Muscle of leg (tissue), 3 donors: ENCODE measurements at regions not wholly inside any gene's neighbourhood (a gene's known extent, or its start where the extent isn't known, plus 50 kb on each side); places are given as distances from the start of the nearest gene placed in this dataset.

ENCODE experiments used
- DNase-seq: peaks from one replicate; pipeline ENCODE4 v3.0.0; 2013
- H3K27ac ChIP-seq: one replicate; pipeline ENCODE4 v1.5.1; 2013; ENCODE audit warnings: mild to moderate bottlenecking, low read length, control low read depth
- H3K27me3 ChIP-seq: one replicate; pipeline ENCODE4 v1.6.1; 2013; ENCODE audit warnings: low read length; ENCODE audit not compliant: control insufficient read depth, insufficient read depth
- H3K36me3 ChIP-seq: one replicate; pipeline ENCODE4 v1.6.1; 2013; ENCODE audit warnings: low read length; ENCODE audit not compliant: control insufficient read depth, insufficient read depth
- H3K4me1 ChIP-seq: one replicate; pipeline ENCODE4 v1.6.1; 2013; ENCODE audit warnings: low read length; ENCODE audit not compliant: control insufficient read depth, insufficient read depth
- H3K4me3 ChIP-seq: one replicate; pipeline ENCODE4 v1.5.1; 2013; ENCODE audit warnings: low read length, control low read depth
- H3K9me3 ChIP-seq: replicated peaks from 2 replicates; pipeline ENCODE4 v1.6.1; 2013; ENCODE audit warnings: low read depth, low read length; ENCODE audit not compliant: control insufficient read depth
- WGBS: methylation state at CpG from one replicate; pipeline ENCODE4 v1.1.5; 2013; ENCODE audit warnings: missing lambda C conversion rate; ENCODE audit not compliant: insufficient coverage; 5-methylcytosine and 5-hydroxymethylcytosine counted together

DNA sequence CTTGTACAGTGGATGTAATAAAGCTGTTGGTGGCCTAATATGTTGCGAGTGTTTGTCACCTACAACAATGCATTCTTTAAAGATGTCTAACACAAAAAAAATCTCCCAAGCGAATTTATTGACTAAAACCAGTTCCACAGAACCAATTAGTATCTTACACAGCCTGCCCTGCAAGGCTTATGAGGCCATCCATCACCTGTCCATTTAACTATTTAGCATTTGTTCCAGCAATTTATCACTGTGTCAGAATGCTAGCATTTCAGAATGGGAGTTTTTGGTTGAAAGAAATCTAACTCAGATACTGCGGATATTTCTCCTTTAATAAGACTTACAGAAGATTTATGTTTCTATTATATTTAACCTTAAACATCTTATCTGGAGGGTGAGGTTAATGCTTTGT is 831.1 kb upstream of the PRMT6 start:
- DNase-seq: no peak
- WGBS: 31% methylated on average over 2 of the region's 3 CpGs
- no peaks in the 10 kb centered on the region for H3K9me3 ChIP-seq
- no peak overlapping the region for H3K4me3 ChIP-seq
- H3K4me1 ChIP-seq: no peaks in the 10 kb centered on the region
- H3K36me3 ChIP-seq: no peaks in the 10 kb centered on the region
- no peak overlapping the region for H3K27ac ChIP-seq
- H3K27me3 ChIP-seq: no peaks in the 10 kb centered on the region

DNA sequence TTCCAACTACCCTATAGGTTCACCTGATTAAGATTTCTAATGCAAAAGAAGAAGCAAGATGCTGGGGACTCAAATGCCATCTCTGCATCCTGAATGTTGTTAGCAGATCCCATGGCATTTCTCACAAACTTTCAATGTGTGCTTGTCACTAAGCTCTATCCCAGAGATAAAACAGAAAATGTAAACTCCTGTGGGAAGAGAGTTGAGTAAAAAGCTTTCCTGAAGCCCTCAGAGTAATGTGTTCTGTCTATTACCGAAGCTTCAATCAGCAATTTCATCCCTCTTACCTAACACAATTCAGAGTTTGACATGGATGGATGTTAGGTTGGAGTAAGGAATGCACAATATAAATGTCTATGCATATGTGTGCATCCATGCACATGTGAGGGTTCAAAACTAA is 829.9 kb upstream of the PRMT6 start:
- WGBS: no CpG with 5 or more reads among the region's 1 CpG
- DNase-seq: no peak
- Histone ChIP-seq H3K4me1 (no peaks in the 10 kb centered on the region), H3K36me3 (no peaks in the 10 kb centered on the region), H3K9me3 (no peaks in the 10 kb centered on the region), H3K27ac (no peak overlapping the region), H3K4me3 (no peak overlapping the region), H3K27me3 (no peaks in the 10 kb centered on the region)

DNA sequence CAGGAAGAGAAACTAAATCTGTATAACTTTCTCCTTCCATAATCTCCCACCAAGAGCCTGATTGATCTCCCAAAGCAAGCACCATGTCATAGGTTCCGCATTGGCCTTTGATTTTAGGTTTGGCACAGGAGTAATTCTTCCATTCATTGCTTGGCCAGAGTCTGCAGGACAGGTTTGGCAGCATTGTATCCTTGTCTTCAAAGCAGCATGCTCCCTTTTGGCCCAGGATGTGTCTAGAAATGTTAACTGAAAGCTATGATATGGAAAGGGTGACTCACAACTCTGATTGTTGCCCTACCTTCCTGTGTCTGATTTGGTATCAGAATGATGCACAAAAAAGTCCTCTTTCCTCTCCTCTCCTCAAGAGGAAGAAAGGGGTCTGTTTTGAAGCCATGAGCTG is 824.3 kb upstream of the PRMT6 start:
- no peaks in the 10 kb centered on the region for H3K4me1 ChIP-seq
- peak; percentile 13 for DNase-seq
- no peaks in the 10 kb centered on the region for H3K36me3 ChIP-seq
- no peaks in the 10 kb centered on the region for H3K9me3 ChIP-seq
- no peaks in the 10 kb centered on the region for H3K27me3 ChIP-seq
- no peak overlapping the region for H3K4me3 ChIP-seq
- no CpG with 5 or more reads among the region's 1 CpG for WGBS
- no peak overlapping the region for H3K27ac ChIP-seq

DNA sequence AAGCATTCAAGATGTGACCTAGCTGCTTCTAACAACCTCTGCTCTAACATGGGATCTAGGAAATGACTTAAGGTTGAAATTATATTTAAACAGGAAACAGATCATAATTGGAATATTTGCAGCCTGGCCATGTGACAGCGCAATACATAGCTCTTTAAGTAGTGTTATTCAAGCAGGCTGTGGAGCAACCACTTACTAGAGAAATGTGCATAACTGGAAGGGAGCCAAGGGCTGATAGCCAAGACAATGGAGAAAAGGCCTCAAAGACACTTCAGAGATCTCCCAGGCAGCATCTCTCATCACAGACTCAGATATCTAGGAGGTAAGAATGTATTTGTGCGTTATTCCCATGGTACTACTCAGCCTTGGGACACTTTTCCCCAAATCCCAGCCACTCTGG is 823.0 kb upstream of the PRMT6 start:
- DNase-seq: peak; percentile 18
- Histone ChIP-seq H3K36me3 (no peaks in the 10 kb centered on the region), H3K27me3 (no peaks in the 10 kb centered on the region)

DNA sequence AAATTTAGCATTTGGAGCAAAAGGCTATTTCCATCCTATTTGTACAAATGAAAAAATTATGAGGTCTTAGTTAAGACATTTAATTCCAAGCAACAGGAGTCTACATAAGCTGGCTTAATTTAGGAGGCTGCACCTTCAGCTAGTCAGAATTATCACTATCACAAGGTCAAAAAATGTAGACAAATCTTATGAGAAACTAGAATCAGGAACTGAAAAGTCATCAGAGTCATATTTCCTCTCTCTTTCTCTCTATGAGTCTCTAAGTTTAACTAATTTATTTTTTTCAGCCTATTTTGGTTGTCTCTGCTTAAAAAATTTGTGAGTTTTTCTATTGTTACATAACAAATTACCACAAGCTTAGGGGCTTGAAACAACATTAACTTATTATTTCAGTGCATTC is 807.1 kb upstream of the PRMT6 start:
- H3K9me3 ChIP-seq: no peaks in the 10 kb centered on the region
- H3K36me3 ChIP-seq: no peaks in the 10 kb centered on the region
- no peaks in the 10 kb centered on the region for H3K27me3 ChIP-seq
- H3K4me3 ChIP-seq: no peak overlapping the region
- H3K4me1 ChIP-seq: no peaks in the 10 kb centered on the region
- DNase-seq: no peak
- H3K27ac ChIP-seq: no peak overlapping the region

More for the DNA sequence above, 823.0 kb upstream of the PRMT6 start:
- no peak overlapping the region for H3K4me3 ChIP-seq
- no CpG with 5 or more reads among the region's 2 CpGs for WGBS
- no peaks in the 10 kb centered on the region for H3K9me3 ChIP-seq
- no peaks in the 10 kb centered on the region for H3K4me1 ChIP-seq
- no peak overlapping the region for H3K27ac ChIP-seq

DNA sequence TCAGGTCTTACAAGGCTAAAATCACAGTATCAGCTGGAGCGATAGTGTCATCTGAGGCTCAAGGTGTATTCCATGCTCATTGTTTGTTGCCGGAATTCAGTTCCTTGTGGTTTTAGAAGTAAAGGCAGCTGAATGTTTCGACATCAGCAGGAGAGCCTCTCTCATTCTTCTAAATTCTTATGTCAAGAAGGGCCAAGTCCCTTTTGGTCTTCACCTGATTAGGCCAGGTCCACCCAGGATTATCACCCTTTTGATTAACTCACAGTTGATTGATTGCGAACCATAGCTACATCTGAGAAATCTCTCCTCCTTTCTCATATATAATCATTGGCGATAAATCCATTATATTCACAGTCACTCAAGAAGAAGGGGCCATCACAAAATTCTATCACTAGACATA is 806.7 kb upstream of the PRMT6 start:
- no peak for DNase-seq
- no peaks in the 10 kb centered on the region for H3K36me3 ChIP-seq
- no peak overlapping the region for H3K27ac ChIP-seq
- no peaks in the 10 kb centered on the region for H3K9me3 ChIP-seq
- H3K4me3 ChIP-seq: no peak overlapping the region
- H3K4me1 ChIP-seq: no peaks in the 10 kb centered on the region
- H3K27me3 ChIP-seq: no peaks in the 10 kb centered on the region
- 60% methylated on average over 1 of the region's 5 CpGs for WGBS

DNA sequence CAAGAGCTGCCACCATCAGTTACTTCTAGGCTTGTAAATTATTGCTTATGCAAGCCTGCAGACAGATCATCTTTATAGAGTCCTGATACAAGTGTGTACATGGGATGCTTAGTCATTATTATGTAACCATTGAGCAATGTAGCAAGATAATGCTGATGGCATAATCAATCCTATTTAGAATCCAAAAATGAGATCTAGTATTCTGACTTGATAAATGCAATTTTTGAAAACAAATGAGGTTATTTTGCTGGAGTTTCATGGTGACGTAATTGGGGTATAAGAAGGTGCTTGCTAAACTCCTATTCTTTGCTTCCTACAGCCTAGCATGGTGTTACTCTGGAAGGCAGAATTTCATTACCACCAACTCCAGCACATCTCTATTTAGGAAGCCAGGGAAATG is 801.7 kb upstream of the PRMT6 start:
- Histone ChIP-seq H3K27ac (no peak overlapping the region), H3K4me3 (no peak overlapping the region), H3K36me3 (no peaks in the 10 kb centered on the region), H3K27me3 (no peaks in the 10 kb centered on the region), H3K9me3 (no peaks in the 10 kb centered on the region), H3K4me1 (no peaks in the 10 kb centered on the region)
- no CpG with 5 or more reads among the region's 1 CpG for WGBS
- DNase-seq: no peak

DNA sequence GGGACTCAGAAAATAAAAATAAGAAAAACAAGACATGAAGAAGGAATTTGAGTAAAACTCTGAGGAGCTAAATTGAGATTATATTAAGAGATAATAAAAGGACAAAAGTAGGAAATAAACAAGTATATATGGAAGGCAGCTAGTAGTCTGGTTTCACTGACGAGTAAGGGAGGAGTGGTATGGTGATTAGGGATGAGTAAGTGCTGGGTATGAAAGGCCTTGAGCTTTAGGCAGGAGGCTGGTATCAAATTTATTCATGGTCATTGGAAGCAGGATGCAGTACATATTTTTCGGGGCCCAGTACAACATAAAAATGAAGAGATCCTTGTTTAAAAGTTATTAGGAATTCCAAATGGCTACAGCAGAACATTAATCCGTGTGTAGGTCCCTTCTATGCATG is 789.7 kb upstream of the PRMT6 start:
- 40% methylated on average over 2 of the region's 3 CpGs for whole genome bisulfite sequencing
- H3K4me1 ChIP-seq: peaks cover 4% of the 10 kb centered on the region
- H3K27ac ChIP-seq: no peak overlapping the region
- no peak for DNase-seq
- H3K36me3 ChIP-seq: no peaks in the 10 kb centered on the region
- no peaks in the 10 kb centered on the region for H3K9me3 ChIP-seq
- H3K4me3 ChIP-seq: no peak overlapping the region
- H3K27me3 ChIP-seq: no peaks in the 10 kb centered on the region

DNA sequence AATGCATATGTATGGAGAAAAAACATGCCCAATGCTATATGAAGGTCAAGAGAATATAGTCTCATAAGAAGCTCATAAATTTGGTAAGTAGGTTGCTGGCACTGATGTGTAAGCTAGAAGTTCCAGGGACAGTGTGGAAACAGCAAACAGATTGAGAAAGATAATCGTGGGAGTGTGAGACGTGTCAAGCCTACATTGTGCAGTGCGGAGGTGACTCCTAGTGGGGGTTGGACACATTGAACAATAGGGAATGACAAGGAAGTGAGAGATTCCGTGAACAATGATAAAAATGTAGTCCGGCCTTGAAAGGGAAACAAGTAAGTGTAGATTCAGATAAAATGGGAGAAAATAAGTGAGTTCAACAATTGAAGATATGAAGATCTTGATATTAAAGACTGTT is 788.4 kb upstream of the PRMT6 start:
- no peaks in the 10 kb centered on the region for H3K9me3 ChIP-seq
- WGBS: 39% methylated on average over 5 of the region's 5 CpGs
- peak; percentile 40 for DNase-seq
- H3K27ac ChIP-seq: no peak overlapping the region
- no peaks in the 10 kb centered on the region for H3K27me3 ChIP-seq
- no peak overlapping the region for H3K4me3 ChIP-seq
- peaks cover 4% of the 10 kb centered on the region for H3K4me1 ChIP-seq
- H3K36me3 ChIP-seq: no peaks in the 10 kb centered on the region

DNA sequence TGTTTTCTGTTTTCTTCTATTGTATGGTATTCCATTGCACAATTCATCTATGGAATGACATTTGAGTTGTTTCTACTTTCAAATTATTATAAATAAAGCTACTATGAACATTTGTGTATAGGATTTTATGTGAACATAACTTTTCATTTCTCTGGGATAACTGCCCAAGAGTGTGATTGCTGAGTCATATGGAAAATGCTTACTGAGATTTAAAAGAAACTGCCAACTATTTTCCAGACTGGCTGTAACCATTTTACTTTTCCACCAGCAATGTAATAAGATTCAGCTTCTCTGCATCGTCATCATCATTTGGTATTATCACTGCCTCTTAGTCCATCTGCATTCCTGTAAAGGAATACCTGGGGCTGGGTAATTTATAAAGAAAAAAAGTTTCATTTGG is 779.6 kb upstream of the PRMT6 start:
- H3K4me1 ChIP-seq: no peaks in the 10 kb centered on the region
- peak; percentile 63 for DNase-seq
- no peaks in the 10 kb centered on the region for H3K36me3 ChIP-seq
- H3K9me3 ChIP-seq: no peaks in the 10 kb centered on the region
- no peak overlapping the region for H3K27ac ChIP-seq
- WGBS: no CpG with 5 or more reads among the region's 1 CpG
- no peak overlapping the region for H3K4me3 ChIP-seq
- H3K27me3 ChIP-seq: no peaks in the 10 kb centered on the region

DNA sequence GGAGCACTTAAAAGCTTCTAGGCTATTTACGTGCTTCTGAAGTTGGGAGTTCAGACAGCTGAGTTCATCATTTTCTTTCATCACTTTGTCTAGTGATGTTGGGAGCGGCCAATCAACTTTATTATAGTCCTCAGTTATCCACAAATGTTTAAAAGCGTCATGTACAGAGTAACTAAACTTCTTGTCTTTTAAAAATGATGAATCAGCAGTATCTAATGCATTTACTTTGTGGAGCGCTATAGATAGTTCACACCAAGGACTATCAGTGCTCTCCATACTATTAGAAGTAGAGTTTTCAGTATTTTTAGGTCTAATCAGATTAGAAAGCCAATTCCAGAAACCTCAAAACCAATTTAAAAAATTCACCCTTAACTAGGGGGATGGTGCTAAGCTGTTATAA is 778.7 kb upstream of the PRMT6 start:
- DNase-seq: no peak
- no peaks in the 10 kb centered on the region for H3K4me1 ChIP-seq
- no peaks in the 10 kb centered on the region for H3K27me3 ChIP-seq
- H3K4me3 ChIP-seq: no peak overlapping the region
- H3K36me3 ChIP-seq: no peaks in the 10 kb centered on the region
- no CpG with 5 or more reads among the region's 4 CpGs for WGBS
- H3K27ac ChIP-seq: no peak overlapping the region
- H3K9me3 ChIP-seq: no peaks in the 10 kb centered on the region
